HCT116 (cell line): ENCODE measurements at regions not wholly inside any gene's neighbourhood (a gene's known extent, or its start where the extent isn't known, plus 50 kb on each side); places are given as distances from the start of the nearest gene placed in this dataset.

Source experiments
- ATAC-seq: fragments of 200-7000 bp; cut with Tn5 transposase; 2 replicates; pipeline ENCODE4 v1.9.1; 2020; ENCODE audit warnings: mild to moderate bottlenecking, moderate library complexity
- BruUV-seq: library from RNA; stranded (reverse); fragments of 400-500 nt; replicated peaks from 2 replicates; lab custom pipeline; 2021; lab: Mats Ljungman, UMichigan
- CTCF ChIA-PET: fragments of 300-600 bp; sonication (Branson Sonifier 250); formaldehyde crosslinking; loops from one replicate; lab custom pipeline; 2021; ENCODE audit warnings: antibody characterized with exemption; lab: Charles Lee
- POLR2A ChIA-PET: fragments of 300-600, 350-600 bp; sonication (Branson Sonifier 250); formaldehyde crosslinking; loops from one replicate; lab custom pipeline; 2021; ENCODE audit warnings: antibody characterized with exemption; lab: Charles Lee
- RAD21 ChIA-PET, 2 experiments: fragments of 300-600 bp; sonication (Branson Sonifier 250); formaldehyde crosslinking; loops; one replicate each; lab custom pipeline; 2023; ENCODE audit warnings: low total read pairs in 2 of 2; ENCODE audit not compliant: uncharacterized antibody in 2 of 2, unreplicated experiment in 2 of 2, low non-redundant PET in 1 of 2; lab: Charles Lee
- DNase-seq: peaks from one replicate; pipeline ENCODE4 v3.0.0-alpha.2; 2010; ENCODE audit warnings: low read depth, low spot score
- H2AFZ ChIP-seq: fragments of 200-600 bp; shearing (Covaris generic), sonication (generic); 2 replicates; pipeline ENCODE4 v1.6.1; 2017; ENCODE audit warnings: low read depth, mixed run types, mixed read lengths, antibody characterized with exemption, low read length; ENCODE audit not compliant: poor library complexity, severe bottlenecking
- H3K27ac ChIP-seq: 2 replicates; pipeline ENCODE4 v1.5.1; 2012; ENCODE audit warnings: low read depth, low read length
- H3K27me3 ChIP-seq: fragments of 200-600 bp; sonication (generic); 2 replicates; pipeline ENCODE4 v1.6.1; 2016; ENCODE audit warnings: mixed run types, low read length, mixed read lengths; ENCODE audit not compliant: insufficient read depth
- H3K36me3 ChIP-seq, 2 experiments: fragments of 200-500 bp in 1 of 2; fragments of 200-600 bp in 1 of 2; sonication (Bioruptor generic) in 1 of 2; sonication (generic) in 1 of 2; 2 replicates each; pipeline versions ENCODE4 v1.5.1 to v1.6.1; 2014 to 2016; ENCODE audit warnings: low read length in 2 of 2, inconsistent platforms in 1 of 2, mixed read lengths in 1 of 2, mixed run types in 1 of 2; ENCODE audit not compliant: insufficient read depth in 2 of 2, control insufficient read depth in 1 of 2
- H3K4me1 ChIP-seq, 2 experiments: fragments of 200-600 bp in 1 of 2; sonication (generic) in 1 of 2; 2 replicates each; pipeline versions ENCODE4 v1.5.1 to v1.6.1; 2012 to 2017; ENCODE audit warnings: low read length in 2 of 2, inconsistent platforms in 1 of 2, mild to moderate bottlenecking in 1 of 2, mixed read lengths in 1 of 2, mixed run types in 1 of 2, moderate library complexity in 1 of 2; ENCODE audit not compliant: insufficient read depth in 2 of 2, control insufficient read depth in 1 of 2
- H3K4me2 ChIP-seq: fragments of 200-600 bp; sonication (generic); 2 replicates; pipeline ENCODE4 v1.6.1; 2017; ENCODE audit warnings: mixed run types, low read length, mixed read lengths
- H3K4me3 ChIP-seq, 2 experiments: fragments of 200-600 bp in 1 of 2; sonication (generic) in 1 of 2; replicated peaks in 1 of 2; 2 replicates each; pipeline ENCODE4 v1.5.1; 2011 to 2016; ENCODE audit warnings: low read length in 2 of 2, control low read depth in 1 of 2, low read depth in 1 of 2, mild to moderate bottlenecking in 1 of 2, mixed read lengths in 1 of 2, mixed run types in 1 of 2
- H3K79me2 ChIP-seq: fragments of 200-600 bp; sonication (generic); 2 replicates; pipeline ENCODE4 v1.6.1; 2017; ENCODE audit warnings: mild to moderate bottlenecking, mixed run types, low read length, moderate library complexity, mixed read lengths; ENCODE audit not compliant: insufficient read depth
- H3K9ac ChIP-seq: fragments of 200-600 bp; sonication (generic); 2 replicates; pipeline ENCODE4 v1.6.1; 2016; ENCODE audit warnings: low read length, mixed read lengths
- H3K9me2 ChIP-seq: fragments of 200-600 bp; sonication (generic), shearing (Covaris generic); 2 replicates; pipeline ENCODE4 v1.6.1; 2017; ENCODE audit warnings: mixed run types, mild to moderate bottlenecking, moderate library complexity; ENCODE audit not compliant: insufficient read depth
- H3K9me3 ChIP-seq, 2 experiments: fragments of 200-500 bp in 1 of 2; fragments of 200-600 bp in 1 of 2; sonication (Bioruptor generic) in 1 of 2; sonication (generic) in 1 of 2; 2 replicates each; pipeline ENCODE4 v1.6.1; 2014 to 2017; ENCODE audit warnings: low read length in 2 of 2, mixed read lengths in 2 of 2, inconsistent platforms in 1 of 2, low read depth in 1 of 2, mild to moderate bottlenecking in 1 of 2, mixed run types in 1 of 2, moderate library complexity in 1 of 2; ENCODE audit not compliant: control insufficient read depth in 1 of 2, insufficient read depth in 1 of 2
- H4K20me1 ChIP-seq: fragments of 200-600 bp; sonication (generic), shearing (Covaris generic); 2 replicates; pipeline ENCODE4 v1.6.1; 2017; ENCODE audit warnings: mixed run types, mild to moderate bottlenecking, moderate library complexity; ENCODE audit not compliant: insufficient read depth
- CBX3 ChIP-seq: IDR thresholded peaks from 2 replicates; pipeline ENCODE4 v1.6.1; 2012; ENCODE audit warnings: low read depth
- CEBPB ChIP-seq: IDR thresholded peaks from 2 replicates; pipeline ENCODE4 v1.6.1; 2012; ENCODE audit warnings: low read depth
- ELF1 ChIP-seq: IDR thresholded peaks from 2 replicates; pipeline ENCODE4 v1.6.1; 2012; ENCODE audit warnings: low read depth, borderline replicate concordance
- EZH2phosphoT487 ChIP-seq: fragments of 200-600 bp; IDR thresholded peaks from 2 replicates; pipeline ENCODE4 v1.6.1; 2018; ENCODE audit warnings: antibody characterized with exemption, borderline replicate concordance
- REST ChIP-seq: IDR thresholded peaks from 2 replicates; pipeline ENCODE4 v1.6.1; 2012; ENCODE audit warnings: low read depth
- intact Hi-C: fragments of 100-400 bp; cut with micrococcal nuclease; formaldehyde crosslinking; loops from 2 replicates; pipeline ENCODE4 v1.10.0; 2022
- TF ChIP-seq, protein P1 (sequence below): IDR thresholded peaks from 2 replicates; pipeline ENCODE4 v1.6.1; 2012

DNA sequence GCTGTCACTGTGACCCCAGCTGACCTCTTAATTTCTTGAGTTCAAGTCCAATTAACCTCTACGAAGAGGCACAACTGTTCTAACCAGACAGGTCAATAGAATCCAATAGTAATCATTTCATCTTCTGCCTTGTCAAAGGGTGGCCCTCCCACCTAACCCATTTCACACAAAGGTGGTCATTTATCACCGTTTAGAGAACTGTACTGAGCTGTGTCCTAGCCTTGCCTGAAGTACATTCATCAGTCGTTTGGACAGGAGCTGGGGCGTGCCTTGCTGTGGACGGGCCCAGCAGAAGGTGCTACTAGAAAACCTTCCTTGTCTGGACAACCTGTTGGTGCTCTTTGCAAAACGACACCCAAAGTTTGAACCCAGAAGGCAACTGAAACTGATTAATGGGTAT lies 605.4 kb downstream of the ISL1 start:
- CTCF ChIA-PET = no interaction called here
- no peaks in the 10 kb centered on the region for H4K20me1 ChIP-seq
- no peak overlapping the region for H3K27ac ChIP-seq
- no peaks in the 10 kb centered on the region; a peak in 1 of 4 replicates for H3K9me3 ChIP-seq
- RAD21 ChIA-PET = no interaction called here
- H3K4me1 ChIP-seq = no peaks in the 10 kb centered on the region
- no peak overlapping the region for H3K4me2 ChIP-seq
- no peak overlapping the region for H2AFZ ChIP-seq
- H3K4me3 ChIP-seq = no peak overlapping the region
- no peak for ATAC-seq
- no TSS peak for BruUV-seq
- no peak overlapping the region for H3K9ac ChIP-seq
- no peaks in the 10 kb centered on the region for H3K27me3 ChIP-seq
- no peaks in the 10 kb centered on the region; a peak in 1 of 4 replicates for H3K36me3 ChIP-seq
- POLR2A ChIA-PET = no interaction called here
- intact Hi-C loops = no loop called here
- TF ChIP-seq CBX3 (no peak), ELF1 (no peak)
- H3K79me2 ChIP-seq = no peaks in the 10 kb centered on the region
- DNase-seq = no peak
- H3K9me2 ChIP-seq = no peaks in the 10 kb centered on the region

- intact Hi-C loops = no loop called here
- Histone ChIP-seq H3K27ac (no peak overlapping the region), H3K9me2 (no peaks in the 10 kb centered on the region), H4K20me1 (no peaks in the 10 kb centered on the region), H3K9ac (no peak overlapping the region), H3K4me2 (no peak overlapping the region), H3K4me1 (no peaks in the 10 kb centered on the region), H3K4me3 (no peak overlapping the region), H3K27me3 (no peaks in the 10 kb centered on the region), H3K79me2 (no peaks in the 10 kb centered on the region), H3K9me3 (no peaks in the 10 kb centered on the region; a peak in 1 of 4 replicates), H2AFZ (no peak overlapping the region), H3K36me3 (no peaks in the 10 kb centered on the region; a peak in 1 of 4 replicates)
- ChIA-PET CTCF (no interaction called here), RAD21 (no interaction called here), POLR2A (no interaction called here)
- no TSS peak for BruUV-seq
- DNase-seq (no peak), ATAC-seq (no peak)
- TF ChIP-seq EZH2phosphoT487 (no peak), REST (no peak), CEBPB (no peak)
- TF ChIP-seq, protein P1, sequence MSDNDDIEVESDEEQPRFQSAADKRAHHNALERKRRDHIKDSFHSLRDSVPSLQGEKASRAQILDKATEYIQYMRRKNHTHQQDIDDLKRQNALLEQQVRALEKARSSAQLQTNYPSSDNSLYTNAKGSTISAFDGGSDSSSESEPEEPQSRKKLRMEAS = no peak
These were observed 607.0 kb downstream of the ISL1 start for GRCh38 chr5:51990241-51990640.
